HTR-8/SVneo (cell line): ENCODE measurements at regions not wholly inside any gene's neighbourhood (a gene's known extent, or its start where the extent isn't known, plus 50 kb on each side); places are given as distances from the start of the nearest gene placed in this dataset.
"Not testable (repeated sequence)": the region's sequence is repeated elsewhere in the genome, so short reads cannot be mapped to it uniquely, and the experiment has no call there.

Experiments used
- DNase-seq: peaks from one replicate; pipeline ENCODE4 v3.0.0; 2011; ENCODE audit warnings: low spot score, mixed read lengths; ENCODE audit not compliant: insufficient read length
- FAIRE-seq: peaks from 2 replicates; lab custom pipeline; 2011; peaks lifted over from hg19 to GRCh38; lab: Jason Lieb, UNC

DNA sequence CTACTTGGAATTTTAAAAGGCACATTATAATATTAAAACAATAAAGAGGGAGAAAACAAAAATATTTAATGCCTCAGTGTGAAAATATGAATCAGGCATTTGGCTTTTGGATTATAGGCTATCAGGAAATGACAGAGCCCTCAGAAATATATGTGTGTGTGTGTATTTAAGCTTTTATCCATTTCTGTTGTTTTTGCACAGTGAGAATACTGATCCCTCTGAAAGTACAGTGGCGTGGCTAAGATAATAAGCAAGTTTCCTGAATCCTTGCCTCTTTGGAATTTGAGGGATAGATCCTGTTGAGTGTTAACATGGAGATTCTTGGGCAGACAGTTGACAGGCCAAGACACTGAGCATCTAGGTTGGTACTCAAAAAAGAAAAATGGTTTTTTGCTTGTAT is 234.8 kb upstream of the ZBTB20 start:
- no peak for FAIRE-seq
- DNase-seq = no peak

- no peak for DNase-seq
- FAIRE-seq = no peak
These were observed 237.3 kb upstream of the ZBTB20 start for GRCh38 chr3:115384381-115384780.

- DNase-seq (no peak), FAIRE-seq (no peak)
These were observed 237.3 kb upstream of the GAP43 start for GRCh38 chr3:115385774-115386730.

GRCh38 chr3:115388166-115388565 is 235.1 kb upstream of the GAP43 start:
- DNase-seq = no peak
- FAIRE-seq = no peak

GRCh38 chr3:115388811-115389210 is 234.5 kb upstream of the GAP43 start:
- FAIRE-seq (no peak), DNase-seq (no peak)

GRCh38 chr3:115396801-115397200 is 226.5 kb upstream of the GAP43 start:
- FAIRE-seq = no peak
- no peak for DNase-seq

DNA sequence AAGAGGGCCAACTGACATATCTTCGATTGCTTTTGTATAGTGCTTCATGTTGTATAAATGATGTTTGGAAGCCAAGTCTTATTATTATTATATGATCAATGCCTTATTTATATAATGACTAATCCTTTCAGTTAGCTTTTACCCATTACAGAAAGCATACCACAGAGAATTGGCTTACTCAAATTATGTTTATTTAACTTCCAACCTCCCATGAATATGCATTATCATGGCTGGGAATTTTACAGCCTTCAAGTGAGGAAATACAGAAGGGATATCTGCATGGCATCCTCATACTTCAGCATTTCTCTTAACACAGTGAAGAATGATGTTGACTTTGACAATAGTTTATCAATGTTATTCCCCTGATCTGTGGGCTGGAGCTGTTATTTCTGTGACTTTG is 225.9 kb upstream of the GAP43 start:
- no peak for DNase-seq
- no peak for FAIRE-seq

DNA sequence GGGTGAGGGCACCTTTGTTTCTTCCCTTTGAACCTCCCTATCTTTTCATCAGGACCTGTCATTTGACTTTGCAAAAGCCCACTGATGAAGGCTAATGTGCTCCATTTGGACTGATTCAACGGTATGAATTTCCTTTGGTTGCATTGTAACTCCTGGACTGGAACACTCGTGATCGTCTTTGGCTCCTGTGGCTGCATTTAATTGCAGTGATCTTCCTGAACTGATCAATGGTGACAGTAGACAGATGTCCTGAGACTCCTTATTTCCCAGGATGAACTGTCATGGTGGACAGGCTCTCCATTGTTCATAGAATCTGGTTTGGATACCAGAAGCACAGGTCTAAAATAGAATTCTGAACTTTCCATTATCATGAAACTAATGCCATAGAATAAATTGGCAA is 224.8 kb upstream of the GAP43 start:
- DNase-seq = no peak
- no peak for FAIRE-seq

DNA sequence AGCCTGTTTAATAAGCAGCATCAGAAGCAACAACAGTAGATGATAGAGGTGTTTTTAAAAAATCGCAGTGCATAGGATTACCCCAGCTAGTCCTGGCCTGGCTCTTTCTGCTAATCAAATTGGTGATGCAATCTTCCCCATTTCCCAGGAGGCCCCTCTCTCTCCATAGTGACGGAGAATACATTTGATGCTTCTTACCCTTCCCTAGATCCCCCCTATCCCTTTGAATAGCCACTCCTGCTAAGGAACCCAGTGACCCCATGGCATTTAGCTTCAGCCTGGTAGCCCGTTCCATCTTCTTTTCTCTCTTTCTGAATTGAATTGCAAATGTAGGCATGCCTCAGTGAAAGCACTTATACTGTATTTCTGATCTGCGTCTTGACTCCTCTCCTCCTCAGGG is 223.6 kb upstream of the GAP43 start:
- no peak for FAIRE-seq
- no peak for DNase-seq

GRCh38 chr3:115401298-115401697 is 222.0 kb upstream of the GAP43 start:
- DNase-seq (no peak), FAIRE-seq (no peak)

GRCh38 chr3:115401851-115402501 is 221.3 kb upstream of the GAP43 start:
- no peak for FAIRE-seq
- DNase-seq = no peak

DNA sequence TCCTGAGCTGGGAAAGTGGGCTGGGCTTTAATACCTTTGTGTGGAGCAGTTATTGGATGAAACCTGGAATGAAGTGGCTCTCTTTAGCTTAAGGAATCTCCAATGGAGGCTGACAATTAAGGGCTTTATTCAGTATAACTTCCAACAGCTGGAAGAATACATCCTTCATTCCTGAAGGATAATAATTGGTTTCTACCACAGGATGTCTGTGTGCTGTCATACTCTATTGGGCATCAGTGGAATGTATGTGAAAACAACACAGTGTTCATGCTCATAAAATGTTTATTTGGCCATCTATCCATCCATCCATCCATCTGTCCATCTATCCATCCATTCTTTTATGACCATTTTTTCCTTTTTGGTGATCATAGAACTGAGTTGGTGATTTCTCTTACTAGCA is 220.7 kb upstream of the GAP43 start:
- DNase-seq (no peak), FAIRE-seq (no peak)

DNA sequence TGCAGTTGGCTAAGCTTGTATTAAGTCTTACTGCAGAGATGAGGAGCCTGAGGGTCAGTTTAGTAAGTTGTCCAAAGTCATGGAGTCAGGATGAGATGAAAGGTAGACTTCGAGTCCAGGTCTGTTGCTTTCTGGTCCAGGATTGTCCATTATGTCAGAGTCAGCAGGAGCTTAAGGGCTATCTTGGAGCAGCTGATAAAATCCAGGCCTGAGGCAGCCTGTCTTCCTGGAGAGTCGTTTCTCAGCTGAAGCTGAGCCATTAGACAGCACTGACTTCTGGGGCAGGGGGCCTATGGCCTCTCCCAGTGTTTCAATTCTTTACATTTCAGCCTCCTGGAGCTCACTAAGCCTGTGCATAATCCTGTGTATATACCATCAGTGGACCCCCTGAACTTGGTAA is 219.5 kb upstream of the GAP43 start:
- DNase-seq = no peak
- FAIRE-seq = no peak

GRCh38 chr3:115409596-115409995 is 213.7 kb upstream of the GAP43 start:
- no peak for FAIRE-seq
- no peak for DNase-seq

GRCh38 chr3:115414610-115415009 is 208.7 kb upstream of the GAP43 start:
- not testable (repeated sequence) for DNase-seq, FAIRE-seq

- FAIRE-seq = no peak
- DNase-seq = no peak
These were observed 207.9 kb upstream of the GAP43 start for GRCh38 chr3:115415246-115415996.

- DNase-seq = no peak
These were observed 204.7 kb upstream of the GAP43 start for GRCh38 chr3:115418583-115418982.

DNA sequence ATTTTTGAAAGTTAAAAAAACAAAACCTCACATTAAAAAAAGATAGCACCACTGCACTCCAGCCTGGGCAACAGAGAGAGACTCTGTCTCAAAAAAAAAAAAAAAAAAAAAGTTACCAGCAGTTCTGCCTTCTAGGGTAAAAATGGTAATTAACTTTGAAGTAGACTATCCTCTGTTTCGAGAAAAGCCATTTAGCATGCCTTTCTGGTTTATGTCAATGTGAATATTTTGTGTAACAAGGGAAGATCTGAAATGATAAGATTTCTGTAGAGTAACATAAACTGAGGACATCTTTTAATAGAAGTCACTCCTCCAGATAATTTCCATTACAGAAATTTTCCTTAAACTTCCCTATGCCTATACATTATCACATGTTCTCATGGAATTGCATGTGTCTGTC is 203.2 kb upstream of the GAP43 start:
- FAIRE-seq = no peak
- DNase-seq = no peak

More at GRCh38 chr3:115418583-115418982, 204.7 kb upstream of the GAP43 start:
- FAIRE-seq = no peak

GRCh38 chr3:115423170-115423569 is 200.1 kb upstream of the GAP43 start:
- DNase-seq (no peak), FAIRE-seq (no peak)

GRCh38 chr3:115428841-115429240 is 194.5 kb upstream of the GAP43 start:
- DNase-seq = no peak

More at GRCh38 chr3:115428841-115429240, 194.5 kb upstream of the GAP43 start:
- no peak for FAIRE-seq
